ENCODE measurements at regions not wholly inside any gene's neighbourhood (a gene's known extent, or its start where the extent isn't known, plus 50 kb on each side); places are given as distances from the start of the nearest gene placed in this dataset.
"Not testable (repeated sequence)": the region's sequence is repeated elsewhere in the genome, so short reads cannot be mapped to it uniquely, and the experiment has no call there.

DNA sequence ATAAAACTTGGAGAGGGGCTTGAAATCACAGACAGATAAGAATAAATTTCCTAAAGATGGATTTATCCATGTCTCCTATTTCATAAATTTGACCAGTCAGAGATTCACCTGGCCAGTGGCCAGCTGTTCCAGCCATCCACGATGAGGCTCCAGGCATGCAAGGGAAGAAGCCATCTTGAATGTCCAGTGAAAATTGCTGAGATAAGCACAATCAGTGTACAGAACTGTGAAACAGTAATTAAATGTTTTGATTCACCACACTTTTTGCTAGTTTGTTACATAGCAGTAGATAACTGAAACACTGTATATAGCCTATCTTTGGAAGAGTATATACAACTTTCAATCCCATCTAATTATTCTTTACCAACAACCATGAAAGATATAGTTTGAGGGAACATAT, 163.5 kb downstream of the HINT1 start:
- no peak for DNase-seq

DNA sequence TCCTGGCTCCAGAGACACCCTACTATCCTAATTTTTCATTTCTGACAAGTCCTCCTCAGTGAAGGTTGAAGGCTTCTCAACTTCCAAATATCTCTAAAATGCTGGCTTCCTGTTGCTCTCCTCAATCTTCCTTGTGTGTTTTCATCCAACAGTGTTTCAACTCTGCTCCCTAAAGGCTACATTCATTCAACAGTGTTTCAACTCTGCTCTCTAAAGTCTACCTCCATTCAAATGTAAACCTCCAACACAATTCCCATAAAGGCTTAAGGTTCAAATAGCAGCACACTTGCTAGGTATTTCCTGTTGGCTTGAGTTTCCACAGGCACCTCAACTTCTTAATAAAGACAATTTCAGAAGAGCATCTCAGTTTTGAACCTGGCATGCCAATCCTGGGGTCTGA, 164.8 kb downstream of the HINT1 start:
- no peak for DNase-seq

DNA sequence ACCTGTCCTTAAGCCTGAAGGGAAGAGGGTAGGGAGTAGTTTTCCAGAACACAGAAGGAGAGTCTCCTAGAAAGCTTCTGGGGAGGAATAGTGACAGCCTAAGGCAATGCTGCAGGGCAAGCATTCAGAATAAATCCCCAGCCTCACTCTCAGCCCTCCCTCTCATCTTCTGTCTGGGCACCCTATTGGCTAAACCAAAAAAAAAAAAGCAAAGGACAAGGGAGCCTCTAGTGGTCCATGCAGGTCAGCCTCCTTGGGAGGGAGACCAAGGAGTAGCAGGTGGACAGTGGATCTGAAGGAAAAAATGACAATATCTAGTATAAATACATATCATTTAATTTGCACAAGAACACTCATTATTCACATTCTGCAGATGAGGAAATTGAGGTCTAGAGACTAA, 168.3 kb downstream of the HINT1 start:
- DNase-seq = not testable (repeated sequence)

DNA sequence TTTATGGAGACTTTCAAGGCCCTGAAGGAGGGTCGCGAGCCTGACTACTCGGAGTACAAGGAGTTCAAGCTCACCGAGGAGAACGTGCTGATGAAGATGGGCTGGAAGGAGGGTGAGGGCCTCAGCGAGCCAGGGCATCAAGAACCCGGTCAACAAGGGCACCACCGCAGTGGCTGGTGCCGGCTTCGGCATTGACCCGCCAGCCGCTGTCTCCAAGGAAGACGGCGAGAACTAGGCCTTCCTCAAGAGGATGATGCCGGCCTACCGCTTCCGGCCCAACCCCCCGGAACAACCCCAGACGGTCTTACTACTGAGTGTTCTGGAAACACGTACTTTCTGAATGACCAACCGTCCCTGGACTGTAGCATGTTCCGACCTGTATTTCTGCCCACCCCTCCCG, 169.2 kb downstream of the HINT1 start:
- no peak for DNase-seq

DNA sequence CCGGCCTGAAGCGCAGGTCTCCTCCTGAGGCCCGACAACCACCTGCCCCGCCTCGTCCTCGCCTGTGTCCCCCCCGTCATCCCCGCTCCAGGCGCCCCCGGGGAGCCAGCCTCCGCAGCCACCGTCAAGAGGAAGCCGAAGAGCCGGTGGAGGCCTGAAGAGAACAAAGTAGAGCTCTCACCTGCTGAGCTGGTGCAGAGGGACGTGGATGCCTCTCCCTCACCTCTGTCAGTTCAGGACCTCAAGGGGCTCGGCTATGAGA, 169.9 kb downstream of the HINT1 start:
- no peak for DNase-seq

DNA sequence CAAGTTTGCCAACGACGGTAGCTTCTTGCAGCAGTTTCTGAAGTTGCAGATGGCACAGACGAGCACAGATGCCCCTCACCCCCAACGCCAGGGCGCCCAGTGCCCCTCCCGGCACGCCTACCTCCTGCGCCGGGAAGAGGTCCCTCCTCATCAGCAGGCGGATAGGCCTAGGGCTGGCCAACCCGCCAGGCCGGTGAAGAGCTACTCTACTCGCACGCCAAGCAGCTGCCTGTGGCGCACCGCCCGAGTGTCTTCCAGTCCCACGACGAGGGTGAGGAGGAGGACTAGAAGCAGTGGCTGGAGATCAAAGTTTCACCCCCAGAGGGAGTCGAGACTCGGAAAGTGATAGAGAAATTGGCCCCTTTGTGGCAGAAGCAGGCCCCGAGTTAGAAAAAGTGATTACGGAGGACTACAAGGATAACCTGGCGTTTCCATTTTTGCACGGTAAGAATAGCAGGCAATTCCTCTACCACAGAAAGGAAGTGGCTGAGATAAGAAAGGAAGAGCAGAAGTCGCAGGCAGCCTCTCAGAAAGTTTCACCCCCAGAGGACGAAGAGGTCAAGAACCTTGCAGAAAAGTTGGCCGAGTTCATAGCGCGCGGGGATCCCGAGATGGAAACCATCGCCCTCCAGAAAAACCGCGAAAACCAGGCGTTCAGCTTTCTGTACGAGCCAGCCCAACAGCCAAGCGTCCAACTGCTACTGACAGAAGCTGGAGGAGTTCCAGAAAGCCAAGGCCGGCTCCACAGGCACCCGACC, 170.4 kb downstream of the HINT1 start:
- DNase-seq = no peak

DNA sequence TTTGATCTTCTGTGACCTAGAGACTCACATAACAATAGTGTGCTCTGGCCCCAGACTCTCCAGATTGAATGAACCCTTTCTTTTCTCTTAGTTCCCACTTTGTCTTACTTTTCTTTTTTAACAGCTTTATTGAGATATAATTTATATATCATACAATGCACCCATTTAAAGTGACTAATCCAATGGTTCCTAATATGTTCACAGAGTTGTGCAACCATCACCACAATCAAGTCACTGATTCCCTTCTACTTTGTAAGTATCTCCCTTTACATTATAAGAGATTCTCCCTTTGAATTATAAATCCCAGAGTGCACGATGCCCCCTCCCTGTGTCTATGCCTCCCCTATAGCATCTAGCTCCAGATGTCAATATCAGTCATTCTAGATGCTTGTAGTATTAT, 172.4 kb downstream of the HINT1 start:
- DNase-seq = no peak

DNA sequence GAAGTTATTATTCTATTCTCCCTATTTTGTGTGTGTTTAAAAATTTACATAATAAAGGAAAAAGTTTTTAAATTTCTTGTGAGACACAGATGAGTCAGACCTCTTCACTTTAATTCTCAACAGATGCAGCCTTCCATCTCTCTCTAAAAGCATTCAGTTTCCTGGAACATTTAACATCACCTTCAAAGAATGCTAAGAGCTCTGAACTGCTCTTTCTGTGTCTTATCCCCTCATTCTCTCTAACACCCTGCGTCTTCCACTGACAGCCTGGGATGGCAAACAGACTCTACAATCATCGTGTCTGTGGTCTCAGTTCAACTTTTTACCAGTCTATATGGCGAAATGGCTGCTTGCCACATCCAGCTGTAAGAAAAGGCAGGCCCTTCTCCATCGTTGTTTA, 173.0 kb downstream of the HINT1 start:
- DNase-seq = no peak

DNA sequence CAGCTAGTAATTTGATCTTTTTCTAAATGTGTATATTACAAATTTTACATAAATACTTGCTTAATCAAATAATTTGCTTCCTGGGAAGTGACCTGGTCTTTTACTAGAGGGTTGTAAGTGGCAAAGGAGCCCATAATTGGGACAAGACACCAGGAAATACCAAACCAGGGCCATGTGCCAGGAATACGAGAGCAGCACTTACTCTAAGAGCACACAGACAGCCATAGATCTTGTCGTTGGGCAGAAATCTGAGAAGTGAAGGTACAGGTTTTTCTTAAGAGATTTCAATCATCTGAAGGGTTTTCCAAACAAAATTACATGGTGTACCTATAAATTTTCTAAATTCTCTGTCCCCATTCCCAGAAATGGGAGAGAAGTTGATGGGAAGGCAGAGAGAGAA, 179.3 kb downstream of the HINT1 start:
- DNase-seq = no peak

DNA sequence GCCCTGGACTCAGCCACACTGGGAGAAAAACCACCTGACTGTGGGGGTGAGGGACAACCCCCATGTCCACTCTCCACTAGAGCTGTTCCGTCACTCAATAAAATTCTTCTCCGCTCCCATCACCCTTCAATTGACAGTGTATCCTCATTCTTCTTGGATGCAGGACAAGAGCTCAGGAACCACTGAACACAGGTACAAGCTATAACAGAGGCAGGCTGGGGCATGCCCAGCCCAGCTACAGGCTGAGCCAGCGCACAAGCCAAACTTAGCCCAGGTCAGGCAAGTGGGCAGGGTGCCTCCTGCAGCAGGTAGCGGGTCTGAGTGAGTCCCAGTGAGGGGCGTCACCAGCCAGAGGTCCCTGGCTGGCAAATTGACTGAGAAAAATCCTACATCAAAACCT, 183.4 kb downstream of the HINT1 start:
- DNase-seq = no peak

DNA sequence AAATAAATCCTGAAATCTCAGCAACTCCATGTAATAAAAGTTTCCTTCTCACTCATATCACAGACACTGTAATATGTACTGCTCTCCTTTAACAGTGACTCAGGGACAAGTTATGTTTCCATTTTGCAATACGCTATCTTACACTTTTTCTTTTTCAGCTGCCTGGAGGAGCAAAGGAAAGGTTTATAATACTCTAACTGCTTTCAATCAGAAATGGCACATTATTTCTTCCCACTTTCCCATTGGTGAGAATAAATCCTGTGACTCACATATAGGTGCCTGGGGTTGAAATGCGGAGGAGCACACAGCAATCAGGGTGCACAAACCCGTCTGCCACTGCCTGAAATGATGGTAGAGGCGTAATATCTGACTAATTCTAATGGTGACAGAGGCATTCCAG, 186.6 kb downstream of the HINT1 start:
- DNase-seq = no peak

DNA sequence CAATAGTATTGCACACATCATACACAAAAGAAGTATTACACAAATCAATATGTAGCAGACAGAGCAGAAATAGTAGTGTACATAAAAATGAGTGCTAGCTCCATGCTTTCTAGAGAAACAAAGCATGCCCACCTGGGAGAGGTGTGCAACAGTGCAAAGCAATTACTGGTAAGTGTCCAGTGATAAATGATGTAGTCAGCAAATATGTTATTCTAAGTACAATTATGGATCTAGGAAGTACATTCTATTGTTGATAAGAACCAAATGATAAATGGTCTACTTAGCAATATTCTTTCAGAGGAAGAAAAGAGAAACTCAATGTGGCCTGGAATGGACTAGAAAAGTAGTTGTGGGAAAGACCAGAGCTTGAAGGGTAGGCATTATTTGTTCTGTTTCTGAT, 188.6 kb downstream of the HINT1 start:
- DNase-seq = no peak

DNA sequence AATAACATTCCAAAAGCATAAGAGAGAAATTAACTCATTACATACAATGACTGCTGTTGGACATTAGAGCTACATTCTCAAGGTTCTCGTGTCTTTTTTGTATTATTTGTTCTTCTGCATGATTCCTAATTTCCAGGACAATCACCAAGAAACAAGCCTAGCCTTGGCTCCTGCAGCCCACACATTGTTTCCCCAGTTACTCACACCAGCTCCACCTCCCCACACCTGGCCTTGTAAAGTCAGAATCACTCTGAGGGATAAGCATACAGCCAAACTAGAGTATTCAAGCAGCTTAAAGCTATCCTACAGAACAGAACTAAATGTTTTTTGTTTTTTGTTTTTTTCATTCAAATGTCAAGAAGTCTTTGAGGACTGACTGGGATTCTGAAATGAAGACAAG, 189.2 kb downstream of the HINT1 start:
- DNase-seq = no peak

DNA sequence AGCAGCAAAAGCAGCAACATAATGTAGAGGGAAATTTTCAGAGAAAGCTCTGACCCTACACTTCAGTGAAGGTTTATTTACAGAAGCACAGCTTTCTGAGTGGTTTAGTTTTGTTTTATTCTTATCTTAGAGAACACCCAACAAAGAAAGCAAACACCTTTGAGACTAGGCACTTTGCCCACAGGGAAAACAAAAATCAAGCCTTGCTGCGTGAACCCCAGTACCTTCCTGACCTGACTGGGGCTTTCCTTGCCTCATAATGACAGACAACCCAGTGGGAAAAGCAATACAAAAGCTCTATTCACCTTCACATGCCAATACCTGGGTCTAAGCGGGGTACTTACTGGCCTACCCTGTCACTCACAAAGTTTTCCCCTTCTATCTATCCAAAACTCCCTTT, 189.8 kb downstream of the HINT1 start:
- DNase-seq = no peak

DNA sequence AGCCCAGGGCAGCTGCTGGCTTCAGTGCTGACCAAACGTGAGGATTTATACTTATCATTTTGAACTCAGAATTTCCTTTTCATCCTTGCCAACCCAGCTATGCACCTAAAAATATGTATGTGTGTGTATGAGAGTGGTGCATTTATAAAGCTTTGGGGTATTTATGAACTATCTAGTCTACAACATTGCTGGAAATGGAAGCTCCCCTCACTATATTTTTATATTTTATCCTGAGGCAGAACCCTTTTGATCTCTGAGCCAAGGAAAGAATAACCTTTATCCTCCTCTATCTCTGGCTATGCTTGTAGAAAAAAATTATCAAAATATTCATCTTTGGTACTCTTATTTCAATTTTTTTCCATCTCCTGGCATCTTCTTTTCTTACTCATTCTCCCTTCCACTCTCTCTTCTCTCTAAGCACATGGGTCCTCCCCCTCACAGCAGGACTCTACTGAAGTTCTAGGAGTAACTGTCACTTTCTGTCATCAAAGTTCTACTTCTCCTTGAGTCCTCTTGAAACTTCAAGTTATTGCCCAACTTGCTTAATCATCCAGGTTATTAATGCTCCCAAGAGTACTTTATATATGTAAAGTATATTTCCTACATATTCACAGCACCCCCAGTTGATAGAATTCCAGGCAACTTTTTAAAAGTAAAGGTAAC, 190.9 kb downstream of the HINT1 start:
- no peak for DNase-seq

DNA sequence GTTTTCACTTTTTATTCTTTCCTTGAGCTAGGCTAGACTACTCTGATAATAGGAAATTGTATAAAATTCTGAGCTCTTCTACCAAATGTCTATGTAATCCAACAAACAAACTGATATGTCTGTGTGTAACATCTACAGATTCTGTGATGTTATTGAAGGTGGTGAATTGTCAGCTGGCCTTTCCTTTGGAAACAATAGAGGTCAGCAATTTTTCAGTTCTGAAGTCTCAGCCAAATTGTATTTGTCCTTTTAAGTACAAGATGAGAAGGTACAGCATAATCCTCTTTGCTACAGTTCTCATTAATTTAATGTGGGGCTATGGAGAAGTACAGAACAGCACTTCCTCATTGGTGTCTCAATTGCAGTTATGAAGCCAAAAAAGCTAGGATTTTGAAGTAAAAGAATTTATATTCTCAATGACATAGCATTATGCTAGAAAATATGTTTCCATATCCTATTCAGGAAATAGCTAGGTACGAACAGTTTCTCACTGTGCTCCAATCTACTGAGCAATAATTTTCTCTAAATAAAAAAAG, 198.0 kb downstream of the HINT1 start:
- no peak for DNase-seq

DNA sequence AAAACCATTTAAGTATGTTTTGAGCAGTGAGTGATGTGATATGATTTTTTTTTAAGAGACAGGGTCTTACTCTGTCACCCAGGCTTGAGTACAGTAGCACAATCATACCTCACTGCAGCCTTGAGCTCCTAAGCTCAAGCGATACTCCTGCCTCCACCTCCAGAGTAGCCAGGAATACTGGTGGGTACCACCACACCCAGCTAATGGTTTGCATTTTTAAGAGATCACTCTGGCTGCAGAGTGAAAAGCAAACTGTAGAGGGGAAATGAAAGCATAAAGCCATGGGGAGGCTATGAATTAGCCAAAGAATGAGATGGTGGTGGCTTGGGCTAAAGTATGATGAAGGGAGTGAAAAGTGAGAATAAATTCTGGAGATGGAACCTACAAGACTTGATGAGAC, 199.1 kb downstream of the HINT1 start:
- DNase-seq = no peak

DNA sequence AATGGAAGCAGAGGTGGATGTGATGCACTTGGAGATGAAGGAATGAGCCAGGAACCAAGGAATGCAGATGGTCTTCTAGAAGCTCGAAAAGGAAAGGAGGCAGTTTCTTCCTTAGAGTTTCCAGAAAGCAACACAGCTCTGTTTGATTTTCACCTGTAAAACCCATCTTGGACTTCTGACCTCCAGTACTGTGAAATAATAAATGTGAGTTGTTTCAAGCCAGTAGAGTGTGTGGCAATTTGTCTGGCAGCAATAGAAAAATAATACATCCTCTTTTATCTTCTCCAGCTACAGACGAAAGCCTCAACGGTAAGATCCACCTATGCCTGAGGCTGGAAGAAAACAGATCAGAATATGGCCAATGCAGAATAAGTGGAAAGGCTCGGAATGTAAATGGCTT, 199.7 kb downstream of the HINT1 start:
- no peak for DNase-seq

DNA sequence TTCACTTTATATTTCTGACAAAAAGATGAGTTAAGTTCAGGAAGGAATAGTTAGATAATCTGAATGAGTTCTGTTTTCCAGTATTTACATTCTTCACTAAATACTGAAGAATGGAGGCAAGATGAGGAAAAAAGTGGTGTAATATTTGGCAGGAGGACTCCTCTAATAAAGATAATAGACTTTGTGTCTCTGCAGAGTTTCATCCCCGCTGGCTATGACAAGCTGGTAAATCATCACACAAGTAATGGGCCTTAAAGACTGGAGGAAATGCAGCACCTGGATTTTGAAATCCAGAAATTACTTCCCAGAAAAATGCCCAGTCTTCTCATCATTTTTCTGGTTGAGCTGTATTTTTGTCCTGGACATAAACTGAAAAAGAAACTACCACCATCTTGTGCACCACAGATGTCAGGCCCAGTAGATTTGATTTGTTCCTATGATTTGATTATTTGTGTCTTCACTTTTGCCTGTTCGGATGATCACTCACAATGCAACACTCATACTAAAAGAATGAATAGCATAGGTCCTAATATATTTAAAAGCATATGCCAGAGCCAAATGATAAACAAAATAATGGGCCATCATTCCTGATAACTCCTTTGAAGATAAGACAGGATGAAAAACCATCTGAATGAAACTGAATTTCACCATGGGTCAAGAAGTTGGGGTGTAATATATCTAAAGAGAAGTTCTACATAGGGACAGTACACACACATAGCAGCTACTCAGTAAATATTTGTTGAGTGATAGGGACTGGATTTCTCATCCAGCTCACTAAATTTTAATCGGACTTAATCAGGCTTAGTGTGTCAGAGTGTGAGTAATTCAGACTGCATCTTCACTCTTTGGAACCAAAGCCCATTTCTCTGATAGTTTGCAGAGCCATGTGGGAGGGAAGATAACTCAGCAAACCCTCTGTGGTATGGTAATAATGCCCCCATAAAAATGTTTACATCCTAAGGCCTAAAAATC, 200.5 kb downstream of the HINT1 start:
- DNase-seq = no peak

DNA sequence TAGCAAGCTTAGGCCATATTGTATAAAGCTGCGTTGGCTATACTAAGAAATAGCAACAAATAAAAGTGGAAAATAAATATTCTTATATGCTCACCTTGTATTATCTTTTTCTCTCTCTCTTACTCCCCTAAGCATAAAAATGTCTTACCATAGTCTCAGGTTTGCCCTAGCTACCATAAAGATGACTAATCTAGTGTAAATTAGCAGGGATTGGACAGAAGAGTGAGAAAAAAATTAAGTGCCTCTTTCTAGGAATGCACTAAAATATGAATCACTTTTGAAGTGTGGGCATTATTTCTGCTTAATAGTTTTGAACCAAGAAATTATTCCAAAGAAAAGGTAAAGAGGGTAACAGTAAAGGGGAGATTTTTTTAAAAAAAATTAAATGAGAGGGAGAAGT, 201.3 kb downstream of the HINT1 start:
- DNase-seq = no peak

DNA sequence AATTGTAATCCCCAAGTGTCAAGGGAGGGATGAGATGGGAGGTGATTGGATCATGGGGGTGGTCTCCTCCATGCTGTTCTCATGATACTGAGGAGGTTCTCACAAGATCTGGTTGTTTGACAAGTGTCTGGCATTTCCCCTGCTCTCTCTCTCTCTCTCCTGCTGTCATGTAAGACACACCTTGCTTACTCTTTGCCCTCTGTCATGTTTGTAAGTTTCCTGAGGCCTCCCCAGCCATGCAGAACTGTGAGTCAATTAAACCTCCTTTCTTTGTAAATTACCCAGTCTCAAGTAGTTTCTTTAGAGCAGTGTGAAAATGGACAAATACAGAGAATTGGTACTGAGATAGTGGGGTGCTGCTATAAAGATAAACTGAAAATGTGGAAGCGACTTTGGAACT, 207.9 kb downstream of the HINT1 start:
- no peak for DNase-seq

DNA sequence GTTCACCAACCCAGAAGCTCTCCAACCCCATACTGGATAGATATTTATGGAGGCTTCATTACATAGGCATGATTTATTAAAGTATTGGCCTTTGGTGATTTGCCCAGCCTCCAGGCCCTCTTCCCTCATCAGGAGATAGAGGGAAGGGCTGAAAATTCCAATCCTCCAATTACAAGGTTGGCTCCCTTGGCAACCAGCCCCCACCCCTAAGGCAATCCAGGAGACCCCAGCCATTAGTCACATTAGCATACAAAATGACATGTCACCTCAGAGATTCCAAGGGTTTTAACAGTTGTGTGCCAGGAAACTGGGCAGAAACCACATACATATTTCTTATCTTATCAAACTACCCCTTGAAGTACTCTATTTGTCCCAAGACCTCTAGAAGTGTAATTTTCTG, 210.0 kb downstream of the HINT1 start:
- no peak for DNase-seq

DNA sequence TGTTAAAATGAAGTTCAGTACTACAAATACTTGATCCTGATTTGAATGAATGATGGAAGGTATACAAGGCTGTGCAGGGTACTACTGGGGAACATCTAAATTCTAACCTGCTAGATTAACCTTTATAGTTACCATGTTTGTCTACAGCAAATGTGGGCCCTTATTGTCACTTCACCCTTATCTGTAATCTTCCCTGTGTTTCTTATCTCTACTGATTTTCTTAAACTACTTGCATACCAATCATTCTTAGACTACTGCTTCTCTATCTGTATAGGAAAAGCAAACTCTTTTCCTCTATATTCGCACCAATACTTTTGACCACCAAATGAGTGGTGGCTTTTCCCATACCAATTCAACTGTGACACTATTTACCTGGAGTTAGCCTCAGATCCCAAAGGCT, 210.7 kb downstream of the HINT1 start:
- no peak for DNase-seq

DNA sequence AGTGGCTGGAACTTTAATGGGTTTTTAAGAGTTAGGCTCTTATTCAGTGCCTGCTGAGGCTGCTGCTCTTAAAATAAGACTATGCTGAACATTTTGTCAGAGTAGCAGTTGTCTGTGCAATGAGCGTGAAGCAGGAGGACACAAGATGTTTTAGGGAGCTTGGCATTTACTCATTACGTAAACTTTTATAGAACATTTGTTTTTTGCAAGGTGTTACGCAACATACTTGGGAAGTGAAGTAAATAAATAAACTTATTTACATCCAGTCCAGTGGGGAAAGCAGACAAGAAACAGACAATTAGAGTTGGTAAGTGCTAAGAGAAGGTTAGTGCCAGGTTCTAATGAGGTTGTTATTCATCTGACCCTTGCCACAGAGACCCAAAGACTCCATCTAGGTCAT, 226.0 kb downstream of the HINT1 start:
- no peak for DNase-seq
